ENCODE measurements at regions not wholly inside any gene's neighbourhood (a gene's known extent, or its start where the extent isn't known, plus 50 kb on each side); places are given as distances from the start of the nearest gene placed in this dataset.

DNA sequence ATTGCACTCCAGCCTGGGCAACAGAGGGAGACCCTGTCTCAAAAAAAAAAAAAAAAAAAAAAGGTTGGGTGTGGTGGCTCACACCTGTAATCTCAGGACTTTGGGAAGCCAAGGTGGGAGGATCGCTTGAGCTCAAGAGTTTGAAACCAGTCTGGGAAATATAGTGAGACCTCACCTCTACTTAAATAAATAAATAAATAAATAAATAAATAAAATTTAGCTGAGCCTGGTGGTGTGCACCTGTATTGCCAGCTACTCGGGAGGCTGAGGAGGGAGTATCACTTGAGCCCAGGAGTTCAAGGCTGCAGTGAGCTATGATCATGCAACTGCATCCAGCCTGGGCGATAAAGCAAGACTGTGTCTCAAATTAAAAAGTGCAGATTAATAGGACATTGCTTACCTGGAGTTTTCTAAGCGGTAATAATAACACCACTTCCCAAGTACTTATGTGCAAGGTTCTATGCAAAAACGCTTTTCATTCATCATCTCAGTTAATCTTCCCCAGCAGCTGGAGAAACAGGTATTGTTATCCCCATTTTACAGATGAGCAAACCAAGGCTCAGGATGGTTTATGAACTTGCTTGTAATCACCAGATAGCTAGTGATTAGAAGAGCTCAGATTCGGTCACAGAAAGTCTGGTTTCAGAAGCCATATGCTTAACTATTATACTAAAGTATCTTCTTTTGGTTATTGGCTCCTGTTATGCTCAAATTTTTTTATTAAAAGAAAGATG lies 196.5 kb upstream of the MKLN1 start:
- TF ChIP-seq EP300 (IDR thresholded peaks at IDR 0.05; ENCODE audit: borderline replicate concordance) (no peak), RAD21 (IDR thresholded peaks at IDR 0.05; ENCODE audit: low read depth) (no peak), TCF12 (IDR thresholded peaks at IDR 0.05; ENCODE audit: low read depth) (no peak)
- TF ChIP-seq, protein P1, sequence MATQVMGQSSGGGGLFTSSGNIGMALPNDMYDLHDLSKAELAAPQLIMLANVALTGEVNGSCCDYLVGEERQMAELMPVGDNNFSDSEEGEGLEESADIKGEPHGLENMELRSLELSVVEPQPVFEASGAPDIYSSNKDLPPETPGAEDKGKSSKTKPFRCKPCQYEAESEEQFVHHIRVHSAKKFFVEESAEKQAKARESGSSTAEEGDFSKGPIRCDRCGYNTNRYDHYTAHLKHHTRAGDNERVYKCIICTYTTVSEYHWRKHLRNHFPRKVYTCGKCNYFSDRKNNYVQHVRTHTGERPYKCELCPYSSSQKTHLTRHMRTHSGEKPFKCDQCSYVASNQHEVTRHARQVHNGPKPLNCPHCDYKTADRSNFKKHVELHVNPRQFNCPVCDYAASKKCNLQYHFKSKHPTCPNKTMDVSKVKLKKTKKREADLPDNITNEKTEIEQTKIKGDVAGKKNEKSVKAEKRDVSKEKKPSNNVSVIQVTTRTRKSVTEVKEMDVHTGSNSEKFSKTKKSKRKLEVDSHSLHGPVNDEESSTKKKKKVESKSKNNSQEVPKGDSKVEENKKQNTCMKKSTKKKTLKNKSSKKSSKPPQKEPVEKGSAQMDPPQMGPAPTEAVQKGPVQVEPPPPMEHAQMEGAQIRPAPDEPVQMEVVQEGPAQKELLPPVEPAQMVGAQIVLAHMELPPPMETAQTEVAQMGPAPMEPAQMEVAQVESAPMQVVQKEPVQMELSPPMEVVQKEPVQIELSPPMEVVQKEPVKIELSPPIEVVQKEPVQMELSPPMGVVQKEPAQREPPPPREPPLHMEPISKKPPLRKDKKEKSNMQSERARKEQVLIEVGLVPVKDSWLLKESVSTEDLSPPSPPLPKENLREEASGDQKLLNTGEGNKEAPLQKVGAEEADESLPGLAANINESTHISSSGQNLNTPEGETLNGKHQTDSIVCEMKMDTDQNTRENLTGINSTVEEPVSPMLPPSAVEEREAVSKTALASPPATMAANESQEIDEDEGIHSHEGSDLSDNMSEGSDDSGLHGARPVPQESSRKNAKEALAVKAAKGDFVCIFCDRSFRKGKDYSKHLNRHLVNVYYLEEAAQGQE (IDR thresholded peaks at IDR 0.05; ENCODE audit: low read depth), result no peak

All from Ishikawa (cell line).